ENCODE measurements at regions not wholly inside any gene's neighbourhood (a gene's known extent, or its start where the extent isn't known, plus 50 kb on each side); places are given as distances from the start of the nearest gene placed in this dataset.
A peak's percentile ranks its signal among the peaks of the same experiment; 100 is the strongest.

DNA sequence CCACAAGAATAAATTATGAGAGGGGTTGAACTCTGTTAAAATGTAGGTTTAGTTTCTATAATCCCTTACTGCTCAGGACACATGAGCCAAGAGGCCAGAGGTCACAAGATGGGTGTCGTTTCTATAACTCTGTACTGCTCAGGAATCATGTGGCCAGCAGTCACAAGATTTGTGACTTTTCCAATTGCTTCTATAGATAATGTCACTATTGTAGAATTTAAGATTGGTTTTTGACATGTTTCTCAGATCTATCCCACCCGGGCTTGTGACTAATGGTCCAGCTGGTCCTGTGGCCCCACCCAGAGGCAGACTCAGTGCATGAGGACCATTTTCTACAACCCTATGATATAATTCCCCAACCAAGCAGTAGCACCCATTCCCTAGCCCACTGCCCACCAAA lies 662.0 kb upstream of the KLF12 start:
- TF ChIP-seq, protein P1, sequence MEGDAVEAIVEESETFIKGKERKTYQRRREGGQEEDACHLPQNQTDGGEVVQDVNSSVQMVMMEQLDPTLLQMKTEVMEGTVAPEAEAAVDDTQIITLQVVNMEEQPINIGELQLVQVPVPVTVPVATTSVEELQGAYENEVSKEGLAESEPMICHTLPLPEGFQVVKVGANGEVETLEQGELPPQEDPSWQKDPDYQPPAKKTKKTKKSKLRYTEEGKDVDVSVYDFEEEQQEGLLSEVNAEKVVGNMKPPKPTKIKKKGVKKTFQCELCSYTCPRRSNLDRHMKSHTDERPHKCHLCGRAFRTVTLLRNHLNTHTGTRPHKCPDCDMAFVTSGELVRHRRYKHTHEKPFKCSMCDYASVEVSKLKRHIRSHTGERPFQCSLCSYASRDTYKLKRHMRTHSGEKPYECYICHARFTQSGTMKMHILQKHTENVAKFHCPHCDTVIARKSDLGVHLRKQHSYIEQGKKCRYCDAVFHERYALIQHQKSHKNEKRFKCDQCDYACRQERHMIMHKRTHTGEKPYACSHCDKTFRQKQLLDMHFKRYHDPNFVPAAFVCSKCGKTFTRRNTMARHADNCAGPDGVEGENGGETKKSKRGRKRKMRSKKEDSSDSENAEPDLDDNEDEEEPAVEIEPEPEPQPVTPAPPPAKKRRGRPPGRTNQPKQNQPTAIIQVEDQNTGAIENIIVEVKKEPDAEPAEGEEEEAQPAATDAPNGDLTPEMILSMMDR (IDR thresholded peaks at IDR 0.05; ENCODE audit: control extremely low read depth in 1 of 3, insufficient read depth in 1 of 3, low read depth in 1 of 3, low read length in 3 of 3): peak in 1 of 3 experiments; percentile 11; a peak in 1 of 4 replicates
- no peak for TF ChIP-seq RNF2 (IDR thresholded peaks at IDR 0.05; ENCODE audit: borderline replicate concordance, low read depth, low read length, missing control alignments, poor library complexity, severe bottlenecking)
- no peak for TF ChIP-seq USF2 (IDR thresholded peaks at IDR 0.05; ENCODE audit: low read length)
- no peak for TF ChIP-seq JUND (IDR thresholded peaks at IDR 0.05; ENCODE audit: low read length)
- no peak for TF ChIP-seq MAX (IDR thresholded peaks at IDR 0.05)
- no peak for TF ChIP-seq SP4 (IDR thresholded peaks at IDR 0.05; ENCODE audit: low read length)
- TF ChIP-seq EP300 (IDR thresholded peaks at IDR 0.05; ENCODE audit: borderline replicate concordance in 1 of 2, low read depth in 2 of 2, low read length in 2 of 2): no peak
- TF ChIP-seq ASH2L (IDR thresholded peaks at IDR 0.05; ENCODE audit: low read length): no peak
- peak; percentile 49 to 60 for TF ChIP-seq RAD21 (IDR thresholded peaks at IDR 0.05 in 1 of 2, conservative IDR thresholded peaks at IDR 0.05 in 1 of 2; ENCODE audit: low read depth in 2 of 2, low read length in 2 of 2)
- no peak for TF ChIP-seq KDM5A (IDR thresholded peaks at IDR 0.05; ENCODE audit: low read length)
- TF ChIP-seq POLR2A (IDR thresholded peaks at IDR 0.05; ENCODE audit: control extremely low read depth in 1 of 2, low read depth in 2 of 2, low read length in 2 of 2): no peak
